GM23338 (cell line): ENCODE measurements at regions not wholly inside any gene's neighbourhood (a gene's known extent, or its start where the extent isn't known, plus 50 kb on each side); places are given as distances from the start of the nearest gene placed in this dataset.

Experiments
- EZH2 ChIP-seq: fragments of 200-600 bp; sonication (generic); IDR thresholded peaks from one replicate; pipeline ENCODE4 v1.8.0; 2017; ENCODE audit warnings: antibody characterized with exemption, mild to moderate bottlenecking, low read depth; ENCODE audit not compliant: unreplicated experiment
- JUNB ChIP-seq: IDR thresholded peaks from one replicate; pipeline ENCODE4 v1.6.1; 2016; ENCODE audit warnings: antibody characterized with exemption; ENCODE audit not compliant: unreplicated experiment

DNA sequence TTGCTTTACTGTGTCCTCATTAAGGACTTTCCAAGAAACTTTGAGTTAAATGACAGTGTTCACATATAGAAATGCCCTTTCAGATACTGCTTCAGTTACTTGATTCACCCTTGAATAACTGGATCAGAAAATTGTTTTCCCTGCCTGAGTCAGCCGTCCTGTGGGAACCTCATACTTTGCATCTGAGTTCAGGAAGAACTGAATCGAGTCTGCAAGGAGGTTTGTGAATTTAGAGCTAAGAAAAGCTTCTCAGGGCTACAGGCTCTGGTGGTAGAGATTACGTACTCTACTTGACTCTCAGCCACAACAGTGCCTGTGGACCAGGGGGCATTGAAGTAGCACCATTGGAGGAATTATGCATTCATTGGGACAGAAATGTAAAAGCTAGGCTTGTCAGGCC is 252.4 kb upstream of the C2CD4B start:
- no peak for TF ChIP-seq EZH2
- no peak for TF ChIP-seq JUNB
